IMR-90 (cell line): ENCODE measurements at regions not wholly inside any gene's neighbourhood (a gene's known extent, or its start where the extent isn't known, plus 50 kb on each side); places are given as distances from the start of the nearest gene placed in this dataset.

Experiments
- ATAC-seq: fragments of 200-7000 bp; cut with Tn5 transposase; 2 replicates; pipeline ENCODE4 v1.9.1; 2020; ENCODE audit warnings: low read depth, mild to moderate bottlenecking, moderate library complexity
- BruUV-seq: library from RNA; stranded (reverse); fragments of 400-500 nt; replicated peaks from 2 replicates; lab custom pipeline; 2021; lab: Mats Ljungman, UMichigan
- CTCF ChIA-PET: fragments of 300-600 bp; formaldehyde crosslinking; extraction: SDS; loops from one replicate; lab custom pipeline; 2021; ENCODE audit warnings: antibody characterized with exemption; lab: Yijun Ruan, JAX
- POLR2A ChIA-PET: fragments of 300-600 bp; sonication (Branson Sonifier 250); formaldehyde crosslinking; loops from one replicate; lab custom pipeline; 2022; ENCODE audit warnings: antibody characterized with exemption; ENCODE audit not compliant: unreplicated experiment; lab: Charles Lee
- DNase-seq: peaks from one replicate; pipeline ENCODE4 v3.0.0; 2013
- H2AFZ ChIP-seq: replicated peaks from 2 replicates; pipeline ENCODE3; 2013; ENCODE audit warnings: low read length, mild to moderate bottlenecking; ENCODE audit not compliant: poor library complexity
- H2AK5ac ChIP-seq: 2 replicates; pipeline ENCODE4 v1.6.1; 2013; ENCODE audit warnings: low read depth, low read length, inconsistent platforms
- H2AK9ac ChIP-seq: replicated peaks from 2 replicates; pipeline ENCODE3; 2013; ENCODE audit warnings: mild to moderate bottlenecking, low read depth, low read length, moderate library complexity; ENCODE audit not compliant: poor library complexity
- H2BK120ac ChIP-seq: 2 replicates; pipeline ENCODE4 v1.6.1; 2013; ENCODE audit warnings: low read depth, low read length, inconsistent platforms
- H2BK15ac ChIP-seq: 3 replicates; pipeline ENCODE4 v1.6.1; 2013; ENCODE audit warnings: low read depth, low read length, inconsistent platforms
- H2BK20ac ChIP-seq: 2 replicates; pipeline ENCODE4 v1.6.1; 2013; ENCODE audit warnings: low read depth, mild to moderate bottlenecking, inconsistent platforms, low read length, moderate library complexity
- H2BK5ac ChIP-seq: 2 replicates; pipeline ENCODE4 v1.6.1; 2013; ENCODE audit warnings: mild to moderate bottlenecking, low read depth, low read length, inconsistent platforms; ENCODE audit not compliant: poor library complexity, severe bottlenecking
- H3K14ac ChIP-seq: replicated peaks from 2 replicates; pipeline ENCODE4 v1.6.1; 2013; ENCODE audit warnings: low read depth, low read length, inconsistent platforms
- H3K18ac ChIP-seq: 2 replicates; pipeline ENCODE4 v1.6.1; 2013; ENCODE audit warnings: low read depth, low read length, control low read depth
- H3K23ac ChIP-seq: 2 replicates; pipeline ENCODE4 v1.6.1; 2013; ENCODE audit warnings: low read depth, low read length, inconsistent platforms
- H3K27ac ChIP-seq: 2 replicates; pipeline ENCODE4 v1.5.1; 2013; ENCODE audit warnings: mild to moderate bottlenecking, control low read depth, low read length; ENCODE audit not compliant: insufficient read depth
- H3K27me3 ChIP-seq: 2 replicates; pipeline ENCODE4 v1.6.1; 2013; ENCODE audit warnings: low read length; ENCODE audit not compliant: control insufficient read depth, insufficient read depth
- H3K36me3 ChIP-seq: 2 replicates; pipeline ENCODE4 v1.6.1; 2013; ENCODE audit warnings: low read length, mixed read lengths; ENCODE audit not compliant: control insufficient read depth, insufficient read depth
- H3K4ac ChIP-seq: 2 replicates; pipeline ENCODE4 v1.6.1; 2013; ENCODE audit warnings: low read depth, low read length, inconsistent platforms
- H3K4me1 ChIP-seq: 2 replicates; pipeline ENCODE4 v1.6.1; 2013; ENCODE audit warnings: low read length, mixed read lengths; ENCODE audit not compliant: control insufficient read depth, insufficient read depth
- H3K4me2 ChIP-seq: 2 replicates; pipeline ENCODE4 v1.6.1; 2013; ENCODE audit warnings: low read depth, mild to moderate bottlenecking, control low read depth, low read length, moderate library complexity
- H3K4me3 ChIP-seq: 2 replicates; pipeline ENCODE4 v1.5.1; 2013; ENCODE audit warnings: low read depth, mild to moderate bottlenecking, control low read depth, low read length, moderate library complexity; ENCODE audit not compliant: insufficient read depth
- H3K56ac ChIP-seq: 2 replicates; pipeline ENCODE4 v1.6.1; 2013; ENCODE audit warnings: low read length, inconsistent platforms; ENCODE audit not compliant: insufficient read depth; ENCODE audit errors: extremely low read depth
- H3K79me1 ChIP-seq, 2 experiments: 2 replicates each; pipeline ENCODE4 v1.6.1; 2013; ENCODE audit warnings: low read length in 2 of 2, inconsistent platforms in 1 of 2, low read depth in 1 of 2
- H3K9ac ChIP-seq: 2 replicates; pipeline ENCODE4 v1.6.1; 2013; ENCODE audit warnings: low read depth, low read length, control low read depth
- H3K9me1 ChIP-seq: 2 replicates; pipeline ENCODE4 v1.6.1; 2013; ENCODE audit warnings: low read length, inconsistent platforms; ENCODE audit not compliant: insufficient read depth
- H3K9me3 ChIP-seq: 2 replicates; pipeline ENCODE4 v1.6.1; 2013; ENCODE audit warnings: low read length; ENCODE audit not compliant: control insufficient read depth, insufficient read depth
- H4K20me1 ChIP-seq: 2 replicates; pipeline ENCODE4 v1.6.1; 2013; ENCODE audit warnings: low read length, inconsistent platforms; ENCODE audit not compliant: insufficient read depth
- H4K5ac ChIP-seq: 2 replicates; pipeline ENCODE4 v1.6.1; 2013; ENCODE audit warnings: mild to moderate bottlenecking, low read depth, low read length, control low read depth
- H4K8ac ChIP-seq, 2 experiments: 2 replicates each; pipeline ENCODE4 v1.6.1; 2013; ENCODE audit warnings: low read depth in 2 of 2, low read length in 2 of 2, control low read depth in 1 of 2, inconsistent platforms in 1 of 2
- H4K91ac ChIP-seq: 2 replicates; pipeline ENCODE4 v1.6.1; 2013; ENCODE audit warnings: low read depth, low read length, inconsistent platforms; ENCODE audit not compliant: insufficient read depth
- BHLHE40 ChIP-seq: fragments of 150-350 bp; IDR thresholded peaks from 2 replicates; pipeline ENCODE4 v1.6.1; 2016; ENCODE audit warnings: mild to moderate bottlenecking, low read depth, low read length
- CEBPB ChIP-seq: IDR thresholded peaks from 2 replicates; pipeline ENCODE4 v1.6.1; 2012; ENCODE audit warnings: low read depth, low read length, improper control_type of control experiment
- CHD1 ChIP-seq: IDR thresholded peaks from 2 replicates; pipeline ENCODE4 v1.6.1; 2012; ENCODE audit warnings: low read depth, low read length, improper control_type of control experiment
- FOS ChIP-seq: fragments of 150-350 bp; IDR thresholded peaks from 2 replicates; pipeline ENCODE4 v1.6.1; 2016; ENCODE audit warnings: low read depth, low read length
- MAFK ChIP-seq: IDR thresholded peaks from 2 replicates; pipeline ENCODE4 v1.6.1; 2012; ENCODE audit warnings: low read depth, low read length, improper control_type of control experiment
- MAZ ChIP-seq: IDR thresholded peaks from 2 replicates; pipeline ENCODE4 v1.6.1; 2012; ENCODE audit warnings: low read depth, mild to moderate bottlenecking, low read length, improper control_type of control experiment, moderate library complexity, borderline replicate concordance
- MXI1 ChIP-seq: IDR thresholded peaks from 2 replicates; pipeline ENCODE4 v1.6.1; 2012; ENCODE audit warnings: low read depth, mild to moderate bottlenecking, low read length, moderate library complexity, borderline replicate concordance
- NFE2L2 ChIP-seq: fragments of 150-350 bp; IDR thresholded peaks from 2 replicates; pipeline ENCODE4 v1.6.1; 2016; ENCODE audit warnings: low read depth, mild to moderate bottlenecking, low read length
- POLR2A ChIP-seq: IDR thresholded peaks from 2 replicates; pipeline ENCODE4 v1.6.1; 2012; ENCODE audit warnings: mild to moderate bottlenecking, low read depth, low read length
- RAD21 ChIP-seq: IDR thresholded peaks from 2 replicates; pipeline ENCODE4 v1.6.1; 2012; ENCODE audit warnings: low read length, improper control_type of control experiment
- RCOR1 ChIP-seq: IDR thresholded peaks from 2 replicates; pipeline ENCODE4 v1.6.1; 2012; ENCODE audit warnings: mild to moderate bottlenecking, low read length, improper control_type of control experiment; ENCODE audit not compliant: insufficient replicate concordance
- RFX5 ChIP-seq: IDR thresholded peaks from 2 replicates; pipeline ENCODE4 v1.8.0; 2012; ENCODE audit warnings: low read depth, mild to moderate bottlenecking, low read length, moderate library complexity
- SMC3 ChIP-seq: fragments of 150-350 bp; IDR thresholded peaks from 2 replicates; pipeline ENCODE4 v1.6.1; 2016; ENCODE audit warnings: low read depth, mild to moderate bottlenecking, antibody characterized with exemption, low read length, moderate library complexity
- WGBS, 2 experiments: methylation state at CpG; one replicate each; pipeline versions ENCODE4 v1.1.5 to v1.1.7; 2013; ENCODE audit warnings: missing lambda C conversion rate in 2 of 2; ENCODE audit not compliant: insufficient read length in 1 of 2; ENCODE audit errors: extremely low coverage in 2 of 2; 5-methylcytosine and 5-hydroxymethylcytosine counted together
- dilution Hi-C: fragments of 300-500 bp; cut with HindIII; formaldehyde crosslinking; loops from one replicate; pipeline ENCODE4 v1.14.3; 2018; ENCODE audit warnings: low sequenced_read_pairs; ENCODE audit not compliant: unreplicated experiment
- in situ Hi-C: fragments of 300-500 bp; cut with MboI; formaldehyde crosslinking; loops from 3 replicates; pipeline ENCODE4 v1.14.3; 2019; ENCODE audit warnings: low sequenced_read_pairs, inconsistent platforms, mixed read lengths
- intact Hi-C: fragments of 100-400 bp; cut with micrococcal nuclease; formaldehyde crosslinking; loops from 2 replicates; pipeline ENCODE4 v1.10.0; 2022
- TF ChIP-seq, protein P1 (sequence below): fragments of 150-350 bp; IDR thresholded peaks from 2 replicates; pipeline ENCODE4 v1.6.1; 2017; ENCODE audit warnings: mild to moderate bottlenecking, antibody characterized with exemption, low read length, low read depth
- TF ChIP-seq, protein P2 (sequence below): conservative IDR thresholded peaks from 2 replicates; pipeline ENCODE4 v1.5.1; 2012; ENCODE audit warnings: mild to moderate bottlenecking, low read depth, low read length, improper control_type of control experiment
- TF ChIP-seq, protein P3 (sequence below): fragments of 150-350 bp; IDR thresholded peaks from 2 replicates; pipeline ENCODE4 v1.6.1; 2016; ENCODE audit warnings: low read depth, mild to moderate bottlenecking, low read length, moderate library complexity, borderline replicate concordance

DNA sequence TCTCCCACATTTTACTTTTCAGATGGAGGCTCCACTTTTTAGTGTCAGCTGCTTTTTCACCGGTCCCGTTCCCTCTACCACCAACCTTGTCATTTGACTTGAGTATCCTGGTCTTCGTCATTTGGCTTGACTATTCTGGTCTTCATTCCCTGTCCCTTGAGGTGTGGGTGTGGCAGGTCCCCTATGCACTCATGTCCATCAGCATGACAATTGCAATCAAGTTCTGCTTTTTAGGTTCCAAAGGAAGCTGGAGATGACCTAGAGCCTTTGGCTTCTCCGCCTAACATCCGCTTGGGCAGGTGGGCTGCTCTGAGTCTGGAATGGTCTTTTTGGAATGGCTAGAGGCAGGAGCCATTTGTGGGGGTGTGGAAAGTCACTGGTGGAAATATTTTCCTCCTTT lies 99.8 kb upstream of the MLN start:
- Histone ChIP-seq H3K14ac (no peak overlapping the region), H3K79me1 (no peaks in the 10 kb centered on the region), H3K9me3 (no peaks in the 10 kb centered on the region), H2BK15ac (no peak overlapping the region), H4K8ac (no peak overlapping the region), H2BK120ac (no peak overlapping the region), H3K36me3 (no peaks in the 10 kb centered on the region), H3K9me1 (no peaks in the 10 kb centered on the region), H3K56ac (no peak overlapping the region), H3K27me3 (peaks cover 69% of the 10 kb centered on the region), H3K4me1 (no peaks in the 10 kb centered on the region), H2BK5ac (no peak overlapping the region), H3K4me2 (no peak overlapping the region), H3K4ac (no peak overlapping the region), H3K18ac (no peak overlapping the region), H3K27ac (no peak overlapping the region), H4K5ac (no peak overlapping the region), H3K4me3 (no peak overlapping the region), H3K9ac (no peak overlapping the region), H4K91ac (no peak overlapping the region), H2AK9ac (no peak overlapping the region), H4K20me1 (no peaks in the 10 kb centered on the region), H3K23ac (no peak overlapping the region), H2AK5ac (no peak overlapping the region), H2BK20ac (no peak overlapping the region), H2AFZ (no peak overlapping the region)
- ChIA-PET CTCF (no interaction called here), POLR2A (no interaction called here)
- in situ Hi-C loops (no loop called here), dilution Hi-C loops (no loop called here), intact Hi-C loops (loop anchor here (10.0 kb wide), 1 partner anchor 99 kb away; the partner anchor contains the start of gene MLN)
- ATAC-seq (no peak), DNase-seq (no peak)
- TF ChIP-seq MAFK: no peak
- no peak for TF ChIP-seq NFE2L2
- no peak for TF ChIP-seq RFX5
- no peak for TF ChIP-seq SMC3
- no peak for TF ChIP-seq MXI1
- TF ChIP-seq RAD21: no peak
- TF ChIP-seq BHLHE40: no peak
- TF ChIP-seq MAZ: no peak
- no peak for TF ChIP-seq POLR2A
- TF ChIP-seq, protein P1, sequence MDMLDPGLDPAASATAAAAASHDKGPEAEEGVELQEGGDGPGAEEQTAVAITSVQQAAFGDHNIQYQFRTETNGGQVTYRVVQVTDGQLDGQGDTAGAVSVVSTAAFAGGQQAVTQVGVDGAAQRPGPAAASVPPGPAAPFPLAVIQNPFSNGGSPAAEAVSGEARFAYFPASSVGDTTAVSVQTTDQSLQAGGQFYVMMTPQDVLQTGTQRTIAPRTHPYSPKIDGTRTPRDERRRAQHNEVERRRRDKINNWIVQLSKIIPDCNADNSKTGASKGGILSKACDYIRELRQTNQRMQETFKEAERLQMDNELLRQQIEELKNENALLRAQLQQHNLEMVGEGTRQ: no peak
- no peak for TF ChIP-seq FOS
- no peak for TF ChIP-seq CHD1
- TF ChIP-seq, protein P2, sequence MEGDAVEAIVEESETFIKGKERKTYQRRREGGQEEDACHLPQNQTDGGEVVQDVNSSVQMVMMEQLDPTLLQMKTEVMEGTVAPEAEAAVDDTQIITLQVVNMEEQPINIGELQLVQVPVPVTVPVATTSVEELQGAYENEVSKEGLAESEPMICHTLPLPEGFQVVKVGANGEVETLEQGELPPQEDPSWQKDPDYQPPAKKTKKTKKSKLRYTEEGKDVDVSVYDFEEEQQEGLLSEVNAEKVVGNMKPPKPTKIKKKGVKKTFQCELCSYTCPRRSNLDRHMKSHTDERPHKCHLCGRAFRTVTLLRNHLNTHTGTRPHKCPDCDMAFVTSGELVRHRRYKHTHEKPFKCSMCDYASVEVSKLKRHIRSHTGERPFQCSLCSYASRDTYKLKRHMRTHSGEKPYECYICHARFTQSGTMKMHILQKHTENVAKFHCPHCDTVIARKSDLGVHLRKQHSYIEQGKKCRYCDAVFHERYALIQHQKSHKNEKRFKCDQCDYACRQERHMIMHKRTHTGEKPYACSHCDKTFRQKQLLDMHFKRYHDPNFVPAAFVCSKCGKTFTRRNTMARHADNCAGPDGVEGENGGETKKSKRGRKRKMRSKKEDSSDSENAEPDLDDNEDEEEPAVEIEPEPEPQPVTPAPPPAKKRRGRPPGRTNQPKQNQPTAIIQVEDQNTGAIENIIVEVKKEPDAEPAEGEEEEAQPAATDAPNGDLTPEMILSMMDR: no peak
- no peak for TF ChIP-seq RCOR1
- TF ChIP-seq, protein P3, sequence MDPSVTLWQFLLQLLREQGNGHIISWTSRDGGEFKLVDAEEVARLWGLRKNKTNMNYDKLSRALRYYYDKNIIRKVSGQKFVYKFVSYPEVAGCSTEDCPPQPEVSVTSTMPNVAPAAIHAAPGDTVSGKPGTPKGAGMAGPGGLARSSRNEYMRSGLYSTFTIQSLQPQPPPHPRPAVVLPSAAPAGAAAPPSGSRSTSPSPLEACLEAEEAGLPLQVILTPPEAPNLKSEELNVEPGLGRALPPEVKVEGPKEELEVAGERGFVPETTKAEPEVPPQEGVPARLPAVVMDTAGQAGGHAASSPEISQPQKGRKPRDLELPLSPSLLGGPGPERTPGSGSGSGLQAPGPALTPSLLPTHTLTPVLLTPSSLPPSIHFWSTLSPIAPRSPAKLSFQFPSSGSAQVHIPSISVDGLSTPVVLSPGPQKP: no peak
- no peak for TF ChIP-seq CEBPB
- no CpG with 5 or more reads among the region's 5 CpGs for WGBS, 2 experiments
- no TSS peak for BruUV-seq
